Breast epithelium (tissue), 4 donors: ENCODE measurements at regions not wholly inside any gene's neighbourhood (a gene's known extent, or its start where the extent isn't known, plus 50 kb on each side); places are given as distances from the start of the nearest gene placed in this dataset.

Experiments
- DNase-seq, 2 donors: peaks; one replicate each; pipeline ENCODE4 v3.0.0-alpha.2; 2019; ENCODE audit warnings: low spot score in 2 of 2
- H3K27ac ChIP-seq, 2 donors: fragments of 200-600 bp; sonication (generic) in 1 of 2; one replicate each; pipeline ENCODE4 v1.5.1; 2016 to 2019; ENCODE audit warnings: mild to moderate bottlenecking in 1 of 2
- H3K27me3 ChIP-seq, 2 donors: fragments of 200-600 bp; sonication (generic) in 1 of 2; one replicate each; pipeline versions ENCODE4 v1.5.1 to v1.6.0; 2017 to 2019; ENCODE audit warnings: control low read depth in 1 of 2, mild to moderate bottlenecking in 1 of 2
- H3K36me3 ChIP-seq: fragments of 200-600 bp; one replicate; pipeline ENCODE4 v1.5.1; 2019
- H3K4me1 ChIP-seq, 2 donors: fragments of 200-600 bp; sonication (generic); one replicate each; pipeline ENCODE4 v1.5.1; 2016 to 2019; ENCODE audit warnings: control low read depth in 1 of 2
- H3K4me3 ChIP-seq, 3 donors: fragments of 200-600 bp; sonication (generic); 1 replicate in 2 of 3; 2 replicates in 1 of 3; pipeline ENCODE4 v1.5.1; 2016 to 2019; ENCODE audit warnings: mild to moderate bottlenecking in 3 of 3, moderate library complexity in 2 of 3
- H3K9me3 ChIP-seq, 2 donors: fragments of 200-600 bp; sonication (generic) in 1 of 2; one replicate each; pipeline ENCODE4 v1.5.1; 2016 to 2019; ENCODE audit warnings: control low read depth in 1 of 2
- POLR2A ChIP-seq: fragments of 450-650 bp; IDR thresholded peaks from one replicate; pipeline ENCODE4 v1.6.1; 2016; ENCODE audit warnings: antibody characterized with exemption, mild to moderate bottlenecking, moderate library complexity
- POLR2AphosphoS5 ChIP-seq, 3 donors: sonication (generic); formaldehyde crosslinking; IDR thresholded peaks; one replicate each; pipeline ENCODE4 v1.6.1; 2017; ENCODE audit warnings: antibody characterized with exemption in 3 of 3
- intact Hi-C: fragments of 100-400 bp; cut with DNase I; formaldehyde crosslinking; loops from one replicate; pipeline ENCODE4 v1.15.1; 2023; ENCODE audit warnings: low total_unique reads
- TF ChIP-seq, protein P1 (sequence below), 3 donors: fragments of 450-650 bp; IDR thresholded peaks; one replicate each; pipeline ENCODE4 v1.5.1; 2016 to 2017; ENCODE audit warnings: antibody characterized with exemption in 3 of 3, mild to moderate bottlenecking in 3 of 3, moderate library complexity in 3 of 3

DNA sequence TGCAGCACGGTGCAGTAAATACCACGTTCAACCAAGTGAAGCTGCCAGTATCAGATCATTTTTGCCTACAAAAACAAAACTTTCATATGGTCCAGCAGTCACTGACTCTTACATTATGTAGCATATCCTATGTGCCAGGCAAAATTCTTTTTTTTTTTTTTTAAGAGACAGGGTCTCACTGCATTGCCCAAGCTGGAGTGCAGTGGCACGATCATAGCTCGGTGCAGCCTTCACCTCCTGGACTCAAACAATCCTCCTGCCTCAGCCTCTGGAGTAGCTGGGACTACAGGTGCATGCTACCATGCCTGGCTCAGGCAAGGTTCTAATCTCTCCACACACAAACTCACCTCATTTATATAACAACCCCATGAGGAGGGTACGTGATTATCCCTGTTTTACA lies 208.6 kb upstream of the JARID2 start:
- no peaks in the 10 kb centered on the region for H3K27me3 ChIP-seq
- TF ChIP-seq, protein P1, sequence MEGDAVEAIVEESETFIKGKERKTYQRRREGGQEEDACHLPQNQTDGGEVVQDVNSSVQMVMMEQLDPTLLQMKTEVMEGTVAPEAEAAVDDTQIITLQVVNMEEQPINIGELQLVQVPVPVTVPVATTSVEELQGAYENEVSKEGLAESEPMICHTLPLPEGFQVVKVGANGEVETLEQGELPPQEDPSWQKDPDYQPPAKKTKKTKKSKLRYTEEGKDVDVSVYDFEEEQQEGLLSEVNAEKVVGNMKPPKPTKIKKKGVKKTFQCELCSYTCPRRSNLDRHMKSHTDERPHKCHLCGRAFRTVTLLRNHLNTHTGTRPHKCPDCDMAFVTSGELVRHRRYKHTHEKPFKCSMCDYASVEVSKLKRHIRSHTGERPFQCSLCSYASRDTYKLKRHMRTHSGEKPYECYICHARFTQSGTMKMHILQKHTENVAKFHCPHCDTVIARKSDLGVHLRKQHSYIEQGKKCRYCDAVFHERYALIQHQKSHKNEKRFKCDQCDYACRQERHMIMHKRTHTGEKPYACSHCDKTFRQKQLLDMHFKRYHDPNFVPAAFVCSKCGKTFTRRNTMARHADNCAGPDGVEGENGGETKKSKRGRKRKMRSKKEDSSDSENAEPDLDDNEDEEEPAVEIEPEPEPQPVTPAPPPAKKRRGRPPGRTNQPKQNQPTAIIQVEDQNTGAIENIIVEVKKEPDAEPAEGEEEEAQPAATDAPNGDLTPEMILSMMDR (IDR thresholded peaks at IDR 0.05): no peak
- no peak overlapping the region for H3K27ac ChIP-seq
- intact Hi-C loops: no loop called here
- H3K9me3 ChIP-seq: no peaks in the 10 kb centered on the region
- no peak for DNase-seq
- H3K36me3 ChIP-seq: no peaks in the 10 kb centered on the region
- H3K4me1 ChIP-seq: no peaks in the 10 kb centered on the region
- H3K4me3 ChIP-seq: no peak overlapping the region

DNA sequence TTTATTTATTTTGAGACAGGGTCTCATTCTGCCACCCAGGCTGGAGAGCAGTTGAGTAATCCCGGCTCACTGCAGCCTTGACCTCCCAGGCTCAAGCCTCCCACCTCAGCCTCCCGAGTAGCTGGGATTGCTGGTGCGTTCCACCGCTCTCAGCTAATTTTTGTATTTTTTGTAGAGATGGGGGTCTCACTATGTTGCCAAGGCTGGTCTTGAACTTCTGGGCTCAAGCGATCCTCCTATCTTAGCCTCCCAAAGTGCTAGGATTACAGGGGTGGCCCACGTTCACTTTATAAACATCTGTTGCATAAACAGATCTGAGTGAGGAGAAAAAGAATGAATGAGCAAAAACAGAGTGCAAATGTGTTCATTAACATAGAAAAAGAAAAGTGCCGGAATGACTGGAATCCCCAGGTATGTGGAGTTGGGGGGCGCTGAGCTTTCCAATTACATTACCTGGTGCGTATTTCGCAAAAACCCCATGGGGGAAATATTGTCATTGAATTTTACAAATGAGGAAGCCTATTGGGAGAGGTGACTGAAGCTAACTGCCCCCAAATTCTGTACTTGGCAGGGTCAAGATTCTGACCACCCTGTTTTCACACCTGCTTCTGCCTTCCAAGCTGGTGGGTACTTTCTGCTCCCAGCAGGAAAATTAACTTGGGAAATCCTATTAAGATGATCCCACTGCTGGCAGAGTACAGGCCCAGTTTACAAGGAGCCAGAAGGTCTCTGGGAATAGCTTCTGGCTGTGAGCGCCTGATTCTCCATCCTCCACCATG lies 207.7 kb upstream of the JARID2 start:
- H3K4me1 ChIP-seq: no peaks in the 10 kb centered on the region
- H3K27me3 ChIP-seq: no peaks in the 10 kb centered on the region
- H3K36me3 ChIP-seq: no peaks in the 10 kb centered on the region
- DNase-seq: no peak
- intact Hi-C loops: no loop called here
- H3K9me3 ChIP-seq: no peaks in the 10 kb centered on the region
- H3K4me3 ChIP-seq: no peak overlapping the region
- TF ChIP-seq, protein P1 (IDR thresholded peaks at IDR 0.05): no peak
- TF ChIP-seq POLR2A: no peak
- no peak for TF ChIP-seq POLR2AphosphoS5 (IDR thresholded peaks at IDR 0.05)
- H3K27ac ChIP-seq: no peak overlapping the region

DNA sequence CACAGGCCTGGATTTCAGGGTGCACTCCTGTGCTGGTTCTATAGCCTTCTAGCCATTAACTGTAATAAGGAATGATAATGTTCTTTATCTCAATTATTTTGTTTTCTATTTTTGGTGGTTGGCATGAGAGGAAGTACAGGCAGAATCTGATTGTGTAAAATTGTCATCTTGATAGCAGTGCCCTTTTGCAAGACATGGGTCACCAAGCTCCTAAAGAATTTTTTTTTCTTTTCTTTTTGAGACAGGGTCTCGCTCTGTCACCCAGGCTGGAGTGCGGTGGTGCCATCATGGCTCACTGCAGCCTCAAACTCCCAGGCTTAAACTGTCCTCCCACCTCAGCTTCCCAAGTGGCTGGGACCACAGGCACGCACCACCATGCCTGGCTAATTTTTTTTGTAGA lies 206.7 kb upstream of the JARID2 start:
- Histone ChIP-seq H3K27me3 (no peaks in the 10 kb centered on the region), H3K27ac (no peak overlapping the region), H3K4me3 (no peak overlapping the region), H3K4me1 (no peaks in the 10 kb centered on the region), H3K36me3 (no peaks in the 10 kb centered on the region), H3K9me3 (no peaks in the 10 kb centered on the region)
- intact Hi-C loops: no loop called here
- TF ChIP-seq POLR2A: no peak
- TF ChIP-seq, protein P1 (IDR thresholded peaks at IDR 0.05): no peak
- no peak for DNase-seq

DNA sequence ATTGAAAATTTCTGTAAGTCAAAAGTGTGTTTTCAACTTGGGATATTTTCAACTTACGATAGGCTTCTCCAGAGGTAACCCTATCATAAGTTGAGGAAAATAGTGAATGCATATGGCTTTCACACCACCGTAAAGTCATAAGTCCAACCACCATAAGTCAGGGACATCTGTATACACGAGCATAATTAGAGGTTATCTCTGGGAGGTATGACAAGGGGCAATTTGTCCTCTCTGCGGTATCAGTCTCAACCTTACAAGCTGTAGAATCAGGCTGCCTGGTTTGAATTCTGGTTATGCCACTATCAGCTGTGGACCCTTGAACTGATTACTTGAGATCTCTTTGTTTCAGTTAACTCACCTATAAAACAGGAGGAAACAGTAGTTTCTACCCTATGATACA lies 202.9 kb upstream of the JARID2 start:
- Histone ChIP-seq H3K27me3 (no peaks in the 10 kb centered on the region), H3K4me1 (no peaks in the 10 kb centered on the region), H3K27ac (no peak overlapping the region), H3K9me3 (no peaks in the 10 kb centered on the region), H3K36me3 (no peaks in the 10 kb centered on the region), H3K4me3 (no peak overlapping the region)
- intact Hi-C loops: loop anchor here (5.0 kb wide), 1 partner anchor 299 kb away; no protein-coding TSS in a partner anchor
- no peak for DNase-seq
- TF ChIP-seq, protein P1 (IDR thresholded peaks at IDR 0.05): no peak
- no peak for TF ChIP-seq POLR2AphosphoS5 (IDR thresholded peaks at IDR 0.05)
- no peak for TF ChIP-seq POLR2A

DNA sequence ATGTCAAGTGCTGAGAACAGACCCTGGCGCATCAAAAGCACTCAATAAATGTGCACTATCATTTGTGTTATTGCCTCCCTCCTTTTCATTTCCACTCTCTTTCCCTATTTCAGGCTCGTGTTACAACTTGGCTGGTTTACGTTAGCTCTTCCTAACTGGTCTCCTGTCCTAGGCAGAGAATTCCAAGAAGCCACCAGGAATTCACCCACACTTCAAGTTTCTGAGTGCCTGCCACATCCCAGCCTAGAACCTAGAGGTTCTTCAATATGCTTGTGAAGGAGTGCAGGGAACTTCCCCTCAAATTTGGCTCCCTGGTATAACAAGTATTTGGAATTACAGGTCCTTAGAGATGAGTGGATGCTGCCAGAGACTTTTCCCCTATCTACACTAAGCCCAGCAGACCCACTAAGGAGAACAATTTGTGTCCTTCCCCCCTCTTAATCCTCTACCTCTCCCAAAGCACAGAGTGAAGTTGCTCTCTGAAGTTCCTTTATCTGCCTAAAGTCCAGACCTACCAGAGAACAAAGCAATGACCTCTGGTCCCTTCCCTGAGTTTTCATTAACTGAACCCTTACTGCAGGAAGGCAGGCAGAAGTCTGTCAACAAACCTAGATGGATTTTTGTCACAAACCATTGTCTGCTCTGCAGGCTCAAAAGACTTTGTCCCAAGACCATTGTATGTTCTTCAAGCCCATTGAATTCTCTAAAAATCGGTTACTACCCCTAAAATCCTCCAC lies 201.6 kb upstream of the JARID2 start:
- no peak for DNase-seq
- no peak overlapping the region for H3K27ac ChIP-seq
- TF ChIP-seq, protein P1 (IDR thresholded peaks at IDR 0.05): no peak
- TF ChIP-seq POLR2A: no peak
- no peak for TF ChIP-seq POLR2AphosphoS5 (IDR thresholded peaks at IDR 0.05)
- no peaks in the 10 kb centered on the region for H3K36me3 ChIP-seq
- no peaks in the 10 kb centered on the region for H3K27me3 ChIP-seq
- no peaks in the 10 kb centered on the region for H3K4me1 ChIP-seq
- H3K4me3 ChIP-seq: no peak overlapping the region
- no peaks in the 10 kb centered on the region for H3K9me3 ChIP-seq
- intact Hi-C loops: loop anchor here (1.0 to 5.0 kb wide), 2 partner anchors 37 to 298 kb away; no protein-coding TSS in a partner anchor
